Caco-2 (cell line): ENCODE measurements at regions not wholly inside any gene's neighbourhood (a gene's known extent, or its start where the extent isn't known, plus 50 kb on each side); places are given as distances from the start of the nearest gene placed in this dataset.

Experiments
- BruUV-seq: library from RNA; stranded (reverse); fragments of 400-500 nt; replicated peaks from 2 replicates; lab custom pipeline; 2021; lab: Mats Ljungman, UMichigan
- CTCF ChIA-PET: fragments of 300-600 bp; sonication (Branson Sonifier 250); formaldehyde crosslinking; loops from one replicate; lab custom pipeline; 2022; ENCODE audit warnings: antibody characterized with exemption; lab: Charles Lee
- POLR2A ChIA-PET: fragments of 300-600 bp; sonication (Branson Sonifier 250); formaldehyde crosslinking; loops from one replicate; lab custom pipeline; 2022; ENCODE audit warnings: antibody characterized with exemption; lab: Charles Lee
- DNase-seq, 2 experiments: peaks; one replicate each; pipeline versions ENCODE4 v3.0.0 to v3.0.0-alpha.2; 2020 to 2022
- H3K27me3 ChIP-seq: replicated peaks from 2 replicates; pipeline ENCODE4 v1.6.0; 2011; ENCODE audit warnings: low read length; ENCODE audit not compliant: control insufficient read depth, insufficient read depth
- H3K36me3 ChIP-seq: 2 replicates; pipeline ENCODE4 v1.5.1; 2011; ENCODE audit warnings: low read length; ENCODE audit not compliant: control insufficient read depth, insufficient read depth
- H3K4me1 ChIP-seq: fragments of 250-450 bp; sonication (Bioruptor Pico); 2 replicates; pipeline ENCODE4 v1.5.1; 2020; ENCODE audit warnings: mild to moderate bottlenecking
- H3K4me3 ChIP-seq: 2 replicates; pipeline ENCODE4 v1.5.1; 2011; ENCODE audit warnings: low read depth, mild to moderate bottlenecking, control low read depth, low read length
- H3K9me3 ChIP-seq: fragments of 250-450 bp; sonication (Bioruptor Pico); 2 replicates; pipeline ENCODE4 v1.5.1; 2020; ENCODE audit warnings: mild to moderate bottlenecking, moderate library complexity
- H3K27ac Mint-ChIP-seq: one replicate; pipeline ENCODE4 v1.8.0; 2022; ENCODE audit warnings: mixed read lengths; ENCODE audit not compliant: unreplicated experiment
- H3K27me3 Mint-ChIP-seq: one replicate; pipeline ENCODE4 v1.8.0; 2022; ENCODE audit warnings: mixed read lengths; ENCODE audit not compliant: insufficient read depth, unreplicated experiment
- H3K36me3 Mint-ChIP-seq: one replicate; pipeline ENCODE4 v1.8.0; 2022; ENCODE audit warnings: mild to moderate bottlenecking, mixed read lengths; ENCODE audit not compliant: insufficient read depth, unreplicated experiment
- H3K4me1 Mint-ChIP-seq: one replicate; pipeline ENCODE4 v1.8.0; 2022; ENCODE audit warnings: low read depth, mixed read lengths; ENCODE audit not compliant: unreplicated experiment
- H3K4me3 Mint-ChIP-seq: one replicate; pipeline ENCODE4 v1.8.0; 2022; ENCODE audit warnings: mild to moderate bottlenecking, moderate library complexity, mixed read lengths; ENCODE audit not compliant: unreplicated experiment
- H3K9me3 Mint-ChIP-seq: one replicate; pipeline ENCODE4 v1.8.0; 2022; ENCODE audit warnings: mixed read lengths; ENCODE audit not compliant: unreplicated experiment
- CTCF ChIP-seq, 2 experiments: fragments of 200-600 bp in 1 of 2; IDR thresholded peaks; 1 replicate in 1 of 2; 2 replicates in 1 of 2; pipeline versions ENCODE4 v1.5.1 to v1.8.0; 2011 to 2022; ENCODE audit warnings: antibody characterized with exemption in 1 of 2, control low read depth in 1 of 2, inconsistent platforms in 1 of 2, low read depth in 1 of 2, low read length in 1 of 2, mild to moderate bottlenecking in 1 of 2, moderate library complexity in 1 of 2; ENCODE audit not compliant: insufficient read depth in 1 of 2, severe bottlenecking in 1 of 2, unreplicated experiment in 1 of 2
- intact Hi-C: fragments of 100-400 bp; cut with micrococcal nuclease; formaldehyde crosslinking; loops from one replicate; pipeline ENCODE4 v1.10.0; 2022; ENCODE audit not compliant: unreplicated experiment

- peaks cover 2% of the 10 kb centered on the region for H3K27me3 Mint-ChIP-seq
- no peaks in the 10 kb centered on the region for H3K9me3 Mint-ChIP-seq
- no TSS peak for BruUV-seq
- H3K4me1 ChIP-seq = no peaks in the 10 kb centered on the region
- intact Hi-C loops = no loop called here
- H3K4me1 Mint-ChIP-seq = no peaks in the 10 kb centered on the region
- H3K4me3 Mint-ChIP-seq = no peak overlapping the region
- CTCF ChIA-PET = no interaction called here
- no peak for DNase-seq
- H3K36me3 Mint-ChIP-seq = no peaks in the 10 kb centered on the region
- H3K27me3 ChIP-seq = no peaks in the 10 kb centered on the region
- H3K36me3 ChIP-seq = no peaks in the 10 kb centered on the region
- H3K9me3 ChIP-seq = peaks cover 8% of the 10 kb centered on the region
- H3K4me3 ChIP-seq = no peak overlapping the region
- POLR2A ChIA-PET = no interaction called here
- no peak for TF ChIP-seq CTCF (IDR thresholded peaks at IDR 0.05; ENCODE audit: insufficient read depth in 1 of 2, low read depth in 1 of 2, low read length in 1 of 2, severe bottlenecking in 1 of 2, unreplicated experiment in 1 of 2)
- H3K27ac Mint-ChIP-seq = no peak overlapping the region
Observed at GRCh38 chr13:22862478-22862877, 318.3 kb upstream of the SGCG start.

DNA sequence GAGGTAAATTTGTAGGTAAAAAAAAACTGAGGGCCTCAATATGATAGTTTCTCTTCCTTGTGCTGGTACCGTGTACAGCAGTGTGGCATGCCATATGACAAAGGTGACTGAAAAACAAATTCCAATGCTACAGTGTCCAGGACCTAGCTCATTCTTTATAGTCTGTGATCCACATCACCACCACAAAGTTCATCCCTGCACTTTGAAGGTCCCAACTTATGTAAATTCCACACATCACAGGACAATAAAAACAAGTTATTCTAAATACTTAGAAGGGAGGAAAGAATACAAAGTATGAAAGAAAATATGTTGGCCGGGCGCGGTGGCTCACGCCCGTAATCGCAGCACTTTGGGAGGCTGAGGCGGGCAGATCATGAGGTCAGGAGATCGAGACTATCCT is 314.6 kb upstream of the SGCG start:
- CTCF ChIA-PET = no interaction called here
- Histone ChIP-seq H3K4me1 (no peaks in the 10 kb centered on the region), H3K36me3 (no peaks in the 10 kb centered on the region), H3K27me3 (no peaks in the 10 kb centered on the region), H3K4me3 (no peak overlapping the region), H3K9me3 (no peaks in the 10 kb centered on the region)
- BruUV-seq = no TSS peak
- Mint-ChIP-seq H3K36me3 (no peaks in the 10 kb centered on the region), H3K27me3 (peaks cover under 1% of the 10 kb centered on the region), H3K4me3 (no peak overlapping the region), H3K4me1 (no peaks in the 10 kb centered on the region), H3K9me3 (no peaks in the 10 kb centered on the region), H3K27ac (no peak overlapping the region)
- intact Hi-C loops = no loop called here
- TF ChIP-seq CTCF (IDR thresholded peaks at IDR 0.05; ENCODE audit: insufficient read depth in 1 of 2, low read depth in 1 of 2, low read length in 1 of 2, severe bottlenecking in 1 of 2, unreplicated experiment in 1 of 2) = no peak
- no peak for DNase-seq
- POLR2A ChIA-PET = no interaction called here

GRCh38 chr13:22871231-22871630 is 309.5 kb upstream of the SGCG start:
- peaks cover 10% of the 10 kb centered on the region for H3K9me3 Mint-ChIP-seq
- CTCF ChIA-PET = no interaction called here
- no peak overlapping the region for H3K27ac Mint-ChIP-seq
- Histone ChIP-seq H3K4me3 (no peak overlapping the region), H3K9me3 (no peaks in the 10 kb centered on the region; the same call in 1 of the 2 replicates), H3K36me3 (no peaks in the 10 kb centered on the region), H3K27me3 (no peaks in the 10 kb centered on the region), H3K4me1 (no peaks in the 10 kb centered on the region)
- no peaks in the 10 kb centered on the region for H3K27me3 Mint-ChIP-seq
- POLR2A ChIA-PET = no interaction called here
- TF ChIP-seq CTCF (IDR thresholded peaks at IDR 0.05; ENCODE audit: insufficient read depth in 1 of 2, low read depth in 1 of 2, low read length in 1 of 2, severe bottlenecking in 1 of 2, unreplicated experiment in 1 of 2) = no peak
- H3K4me1 Mint-ChIP-seq = no peaks in the 10 kb centered on the region
- H3K36me3 Mint-ChIP-seq = no peaks in the 10 kb centered on the region
- BruUV-seq = no TSS peak
- H3K4me3 Mint-ChIP-seq = no peak overlapping the region
- intact Hi-C loops = no loop called here
- no peak for DNase-seq
